Prostate gland (tissue), 2 donors: ENCODE measurements at regions not wholly inside any gene's neighbourhood (a gene's known extent, or its start where the extent isn't known, plus 50 kb on each side); places are given as distances from the start of the nearest gene placed in this dataset.

Experiments used
- DNase-seq: peaks from one replicate; pipeline ENCODE4 v3.0.0-alpha.2; 2019; ENCODE audit warnings: low spot score
- H3K27ac ChIP-seq, 2 donors: fragments of 200-600 bp; sonication (generic); 2 replicates each; pipeline ENCODE4 v1.5.1; 2017 to 2019
- H3K27me3 ChIP-seq: fragments of 200-600 bp; sonication (generic); replicated peaks from 2 replicates; pipeline ENCODE4 v1.5.1; 2019; ENCODE audit not compliant: insufficient read depth
- H3K36me3 ChIP-seq, 2 donors: fragments of 200-600 bp; sonication (generic); 1 replicate in 1 of 2; 2 replicates in 1 of 2; pipeline versions ENCODE4 v1.5.1 to v1.8.1; 2017 to 2019
- H3K4me1 ChIP-seq: fragments of 200-600 bp; sonication (generic); replicated peaks from 2 replicates; pipeline ENCODE4 v1.5.1; 2019
- H3K4me3 ChIP-seq, 2 donors: fragments of 200-600 bp; sonication (generic); 2 replicates each; pipeline ENCODE4 v1.5.1; 2017 to 2019
- H3K9me3 ChIP-seq: fragments of 200-600 bp; sonication (generic); 2 replicates; pipeline ENCODE4 v1.5.1; 2017
- CTCF ChIP-seq, 4 experiments: fragments of 200-600 bp in 2 of 4; fragments of 450-650 bp in 2 of 4; sonication (generic) in 2 of 4; IDR thresholded peaks; 1 replicate in 3 of 4; 2 replicates in 1 of 4; pipeline ENCODE4 v1.5.1; 2016 to 2019; ENCODE audit warnings: antibody characterized with exemption in 4 of 4, mild to moderate bottlenecking in 2 of 4, moderate library complexity in 2 of 4
- POLR2A ChIP-seq: fragments of 450-650 bp; IDR thresholded peaks from one replicate; pipeline ENCODE4 v1.6.1; 2016; ENCODE audit warnings: antibody characterized with exemption, mild to moderate bottlenecking
- POLR2AphosphoS5 ChIP-seq: sonication (generic); formaldehyde crosslinking; IDR thresholded peaks from one replicate; pipeline ENCODE4 v1.6.1; 2017; ENCODE audit warnings: antibody characterized with exemption
- WGBS: methylation state at CpG from one replicate; pipeline ENCODE4 v1.1.5; 2018; 5-methylcytosine and 5-hydroxymethylcytosine counted together
- intact Hi-C: fragments of 100-400 bp; cut with DNase I; formaldehyde crosslinking; loops from one replicate; pipeline ENCODE4 v1.14.2; 2022

DNA sequence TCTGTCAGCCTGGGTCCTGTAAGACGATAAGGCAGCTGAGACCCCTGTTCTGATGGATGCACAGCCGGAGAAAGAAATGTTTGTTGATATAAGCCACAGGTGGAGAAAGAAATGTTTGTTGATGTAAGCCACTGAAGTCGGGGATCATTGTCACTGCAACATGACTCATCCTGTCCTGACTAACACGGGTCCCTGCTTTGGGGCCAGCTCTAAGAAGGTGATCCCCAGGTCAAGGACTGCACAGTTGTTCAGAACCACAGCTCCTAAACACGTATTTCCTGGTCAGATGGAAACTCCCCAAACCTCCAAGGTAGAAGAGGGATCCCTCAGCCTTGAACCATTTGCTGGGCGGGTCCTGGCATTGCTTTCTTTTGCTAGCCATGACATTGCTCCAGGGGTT is 86.4 kb upstream of the IGSF21 start:
- DNase-seq, result no peak
- Histone ChIP-seq H3K36me3 (no peaks in the 10 kb centered on the region), H3K4me3 (no peak overlapping the region), H3K4me1 (no peaks in the 10 kb centered on the region), H3K9me3 (no peaks in the 10 kb centered on the region), H3K27ac (no peak overlapping the region), H3K27me3 (peaks cover 1% of the 10 kb centered on the region)
- intact Hi-C loops, result no loop called here
- WGBS, result 40% methylated on average over 6 of the region's 6 CpGs
- no peak for TF ChIP-seq POLR2A
- no peak for TF ChIP-seq POLR2AphosphoS5
- no peak for TF ChIP-seq CTCF (IDR thresholded peaks at IDR 0.05)

GRCh38 chr1:18032172-18032859 is 75.3 kb upstream of the IGSF21 start:
- H3K27ac ChIP-seq, result no peak overlapping the region
- H3K4me1 ChIP-seq, result no peaks in the 10 kb centered on the region
- H3K27me3 ChIP-seq, result peaks cover 2% of the 10 kb centered on the region
- no peak for DNase-seq
- no peaks in the 10 kb centered on the region for H3K36me3 ChIP-seq
- H3K4me3 ChIP-seq, result no peak overlapping the region
- intact Hi-C loops, result no loop called here
- WGBS, result 28% methylated on average over 13 of the region's 13 CpGs
- TF ChIP-seq POLR2AphosphoS5 (no peak), POLR2A (no peak), CTCF (IDR thresholded peaks at IDR 0.05) (no peak)
- no peaks in the 10 kb centered on the region for H3K9me3 ChIP-seq

GRCh38 chr1:18035145-18035544 is 72.5 kb upstream of the IGSF21 start:
- Histone ChIP-seq H3K36me3 (no peaks in the 10 kb centered on the region), H3K9me3 (no peaks in the 10 kb centered on the region), H3K4me1 (no peaks in the 10 kb centered on the region), H3K27ac (no peak overlapping the region), H3K27me3 (peaks cover 2% of the 10 kb centered on the region), H3K4me3 (no peak overlapping the region)
- intact Hi-C loops, result no loop called here
- DNase-seq, result no peak
- TF ChIP-seq POLR2A (no peak), CTCF (IDR thresholded peaks at IDR 0.05) (no peak), POLR2AphosphoS5 (no peak)
- WGBS, result 70% methylated on average over 3 of the region's 3 CpGs

- TF ChIP-seq POLR2AphosphoS5 (no peak), POLR2A (no peak), CTCF (IDR thresholded peaks at IDR 0.05) (no peak)
- no peaks in the 10 kb centered on the region for H3K9me3 ChIP-seq
- intact Hi-C loops, result no loop called here
- no peak for DNase-seq
- H3K4me3 ChIP-seq, result no peak overlapping the region
- no peak overlapping the region for H3K27ac ChIP-seq
- no peaks in the 10 kb centered on the region for H3K4me1 ChIP-seq
- 85% methylated on average over 1 of the region's 1 CpG for WGBS
- H3K27me3 ChIP-seq, result no peaks in the 10 kb centered on the region
- no peaks in the 10 kb centered on the region for H3K36me3 ChIP-seq
Observed at GRCh38 chr1:18037651-18038050, 69.9 kb upstream of the IGSF21 start.

- no peak for DNase-seq
- intact Hi-C loops, result no loop called here
- TF ChIP-seq POLR2A, result no peak
- TF ChIP-seq POLR2AphosphoS5, result no peak
- no peak for TF ChIP-seq CTCF (IDR thresholded peaks at IDR 0.05)
- WGBS, result 86% methylated on average over 4 of the region's 4 CpGs
- Histone ChIP-seq H3K4me1 (no peaks in the 10 kb centered on the region), H3K9me3 (no peaks in the 10 kb centered on the region), H3K36me3 (no peaks in the 10 kb centered on the region), H3K27me3 (no peaks in the 10 kb centered on the region), H3K4me3 (no peak overlapping the region), H3K27ac (no peak overlapping the region)
Observed at GRCh38 chr1:18038051-18038450, 69.5 kb upstream of the IGSF21 start.
